GM18951 (cell line): ENCODE measurements at regions not wholly inside any gene's neighbourhood (a gene's known extent, or its start where the extent isn't known, plus 50 kb on each side); places are given as distances from the start of the nearest gene placed in this dataset.

ENCODE experiments used
- POLR2A ChIP-seq: IDR thresholded peaks from 4 replicates; pipeline ENCODE4 v1.6.1; 2011; ENCODE audit warnings: mild to moderate bottlenecking; ENCODE audit not compliant: insufficient read length, insufficient read depth; ENCODE audit errors: extremely low read depth
- in situ Hi-C: fragments of 300-500 bp; cut with MboI; formaldehyde crosslinking; loops from one replicate; pipeline ENCODE4 v1.12.0; 2022; ENCODE audit warnings: low sequenced_read_pairs, mixed read lengths, inconsistent platforms; ENCODE audit not compliant: unreplicated experiment

DNA sequence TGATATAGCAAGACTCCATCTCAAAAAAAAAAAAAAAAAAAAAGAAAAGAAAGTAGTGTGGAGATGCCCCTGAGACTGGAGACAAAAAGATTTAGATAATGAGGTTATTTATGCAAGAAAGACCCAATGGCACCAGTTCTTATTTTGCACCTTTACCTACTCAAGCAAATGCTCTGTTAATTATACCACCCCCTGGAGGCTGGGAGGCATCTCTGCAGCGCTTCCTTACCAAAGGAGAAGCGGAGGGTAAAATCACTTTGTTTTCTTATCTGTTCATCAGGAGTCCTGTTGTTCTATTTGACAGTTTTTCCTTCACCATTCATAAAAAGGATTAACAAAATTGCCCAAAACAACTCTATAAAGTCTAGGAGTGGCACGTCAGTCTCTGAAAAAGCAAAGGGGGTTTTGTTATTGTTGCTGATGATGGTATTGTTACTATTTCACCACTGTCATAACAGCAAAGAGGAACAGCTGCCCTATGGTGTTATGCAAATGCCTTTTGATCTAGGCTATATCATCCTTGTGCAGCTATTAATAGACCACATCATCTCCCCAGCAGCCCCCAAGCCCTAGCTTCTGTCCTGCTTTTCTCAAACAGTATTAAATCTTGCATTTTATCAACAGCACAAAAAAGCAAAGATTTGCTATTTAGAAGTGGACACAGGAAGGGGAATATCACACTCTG lies 174.0 kb downstream of the PALM2AKAP2 start:
- TF ChIP-seq POLR2A: no peak
- in situ Hi-C loops: no loop called here

GRCh38 chr9:109956717-109957440 lies 176.9 kb downstream of the PALM2AKAP2 start:
- in situ Hi-C loops: no loop called here
- TF ChIP-seq POLR2A: no peak

DNA sequence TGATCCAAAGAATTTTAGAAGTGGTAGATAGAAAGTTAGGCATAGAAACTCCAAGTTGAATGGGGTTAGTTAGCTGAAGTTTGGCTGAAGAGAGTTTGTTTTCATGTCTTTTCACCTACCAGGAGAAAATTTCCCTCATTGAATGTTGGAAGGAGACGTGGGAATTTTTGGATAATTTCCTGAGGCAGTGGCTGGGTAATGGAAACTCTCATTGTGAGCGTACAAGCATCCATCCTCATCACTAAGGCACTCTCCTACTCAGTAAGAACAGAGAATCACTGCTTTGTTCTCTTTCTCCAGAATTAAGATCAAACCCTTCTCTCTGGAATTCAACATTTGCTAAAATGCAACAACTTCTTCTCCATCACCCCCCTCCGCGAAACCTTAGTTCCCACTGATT lies 179.7 kb downstream of the PALM2AKAP2 start:
- no peak for TF ChIP-seq POLR2A
- in situ Hi-C loops: no loop called here

DNA sequence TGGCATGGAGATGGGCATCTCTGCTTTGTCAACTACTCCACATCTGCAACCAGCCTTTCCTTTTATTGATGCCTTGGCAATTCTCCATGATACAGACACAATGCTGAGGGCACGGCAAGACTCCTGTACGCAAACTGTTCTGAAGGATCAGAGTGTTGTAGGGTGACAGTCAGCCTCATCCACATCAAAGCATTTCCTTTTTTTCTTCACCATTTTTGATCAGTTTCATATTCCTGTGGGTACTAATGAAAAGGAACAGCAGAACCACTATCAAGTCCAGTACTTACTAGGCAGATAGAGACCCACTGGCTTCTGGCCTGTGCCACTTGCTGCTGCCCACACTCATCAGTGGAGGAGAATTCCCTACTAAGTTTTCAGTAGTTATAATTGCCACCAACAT lies 181.6 kb downstream of the PALM2AKAP2 start:
- no peak for TF ChIP-seq POLR2A
- in situ Hi-C loops: no loop called here

GRCh38 chr9:109962215-109962614 lies 182.2 kb downstream of the PALM2AKAP2 start:
- in situ Hi-C loops: no loop called here
- no peak for TF ChIP-seq POLR2A

GRCh38 chr9:109963079-109963478 lies 183.1 kb downstream of the PALM2AKAP2 start:
- in situ Hi-C loops: no loop called here
- TF ChIP-seq POLR2A: no peak

DNA sequence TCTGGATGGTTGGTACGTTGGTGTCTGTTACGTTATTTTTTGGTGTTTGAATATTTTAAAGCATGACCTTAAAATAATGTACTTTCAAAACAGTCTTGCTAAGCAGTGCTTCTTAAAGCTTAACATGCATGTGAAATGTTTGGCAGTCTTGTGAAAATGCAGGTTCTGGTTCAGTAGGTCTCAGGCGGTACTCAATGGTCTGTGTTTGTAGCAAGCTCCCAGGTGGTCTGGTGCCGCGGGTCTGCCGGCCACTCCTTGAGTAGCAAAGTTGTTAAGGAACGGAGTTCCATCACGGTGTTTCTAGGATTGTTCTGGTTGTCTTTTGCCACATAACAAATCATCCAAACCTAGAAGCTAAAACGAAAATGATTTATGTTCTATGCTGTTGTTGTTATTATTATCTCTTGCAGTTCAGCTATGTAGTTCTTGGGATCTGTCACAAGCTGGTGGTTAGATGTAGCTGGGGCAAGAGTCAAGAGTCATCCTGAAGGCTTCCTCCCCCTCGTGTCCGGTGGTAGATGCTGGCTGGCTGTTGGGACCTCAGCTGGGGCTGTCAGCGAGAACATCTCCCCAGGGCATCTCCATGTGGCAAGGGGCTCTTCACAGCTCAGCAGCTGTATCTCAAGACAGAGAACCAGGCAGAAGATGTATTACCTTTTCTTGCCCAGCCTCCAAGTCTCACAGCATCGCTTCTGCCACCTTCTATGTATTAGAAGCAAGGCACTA lies 186.8 kb downstream of the PALM2AKAP2 start:
- no peak for TF ChIP-seq POLR2A
- in situ Hi-C loops: no loop called here

DNA sequence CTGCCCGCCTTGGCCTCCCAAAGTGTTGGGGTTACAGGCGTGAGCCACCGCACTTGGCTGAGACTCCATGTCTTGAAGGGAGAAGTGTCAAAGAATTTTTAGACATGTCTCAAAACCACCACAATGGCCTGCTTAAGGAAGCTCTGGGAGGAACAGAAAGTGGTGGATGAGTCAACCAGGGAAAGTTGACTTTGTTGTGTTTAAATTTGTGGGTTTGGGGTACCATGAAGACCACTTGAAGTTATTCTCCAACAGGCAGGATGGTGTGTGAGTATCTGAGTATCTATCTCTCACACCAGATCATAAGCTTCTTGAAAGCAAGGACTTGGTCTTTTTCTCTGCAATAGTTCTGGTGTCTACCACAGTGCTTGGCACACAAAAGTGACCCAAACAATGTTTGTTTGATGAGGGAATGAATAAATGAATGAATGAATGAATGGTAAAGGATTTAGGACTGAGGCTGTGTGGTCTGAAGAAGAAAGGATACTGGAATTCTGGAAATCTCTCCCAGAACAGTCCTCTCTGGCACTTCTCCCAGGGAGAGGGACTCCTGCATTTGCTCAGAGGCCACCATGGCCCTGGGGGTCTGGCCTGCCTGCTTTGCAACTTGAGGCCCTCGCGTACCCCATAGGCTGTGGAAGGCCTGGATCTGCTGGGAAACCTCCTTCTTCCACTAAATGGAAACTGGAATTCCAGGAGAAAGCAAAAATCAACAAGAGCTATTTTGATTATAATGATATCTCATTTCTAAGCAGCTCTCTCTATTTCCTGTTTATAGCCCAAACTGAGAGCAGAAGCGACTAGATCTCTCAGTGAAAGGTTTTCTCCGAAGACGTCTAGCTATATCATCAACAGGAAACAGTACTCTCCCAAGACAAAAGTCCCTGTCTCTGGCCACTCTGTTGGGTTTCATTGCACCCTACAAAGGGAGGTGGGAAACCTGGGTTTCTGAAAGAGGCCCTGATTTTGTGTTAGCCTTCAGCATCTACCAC lies 187.9 kb downstream of the PALM2AKAP2 start:
- in situ Hi-C loops: no loop called here

DNA sequence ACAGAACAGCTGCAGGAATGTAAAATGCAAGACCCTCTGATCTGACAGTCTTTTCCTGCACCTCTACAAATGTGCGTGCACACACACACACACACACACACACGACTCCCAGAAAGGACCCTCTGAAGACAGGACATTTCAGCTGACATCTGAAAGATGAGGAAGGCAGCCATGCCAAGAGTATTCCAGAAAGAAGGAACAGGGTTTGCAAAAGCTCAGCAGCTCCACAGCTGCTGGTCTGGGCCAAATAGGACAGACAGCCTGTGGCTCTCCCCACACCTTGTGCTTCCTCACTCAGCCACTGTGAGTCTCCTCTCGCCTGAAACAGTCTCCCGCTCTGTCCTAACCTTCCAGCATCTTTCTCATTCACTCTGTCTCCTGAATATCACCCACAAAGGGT lies 189.0 kb downstream of the PALM2AKAP2 start:
- in situ Hi-C loops: no loop called here
- no peak for TF ChIP-seq POLR2A

More for the DNA sequence above, 187.9 kb downstream of the PALM2AKAP2 start:
- TF ChIP-seq POLR2A: no peak

GRCh38 chr9:109969573-109970237 lies 189.7 kb downstream of the PALM2AKAP2 start:
- no peak for TF ChIP-seq POLR2A
- in situ Hi-C loops: no loop called here

DNA sequence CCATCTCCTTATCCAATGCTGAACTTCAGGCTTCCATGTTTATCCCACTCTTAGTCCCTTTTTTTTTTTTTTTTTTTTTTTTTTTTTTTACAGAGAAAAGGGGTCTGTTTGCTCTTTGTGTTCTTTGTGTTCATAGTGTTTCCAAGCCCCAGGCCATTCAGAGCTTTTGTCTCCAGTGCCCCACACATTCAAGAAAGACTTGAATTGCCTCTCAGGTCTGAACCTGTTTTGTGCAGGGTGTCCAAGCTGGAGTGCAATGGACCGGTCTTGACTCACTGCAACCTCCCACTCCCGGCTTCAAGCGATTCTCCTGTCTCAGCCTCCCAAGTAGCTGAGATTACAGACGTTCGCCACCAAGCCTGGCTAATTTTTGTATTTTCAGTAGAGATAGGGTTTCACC lies 191.2 kb downstream of the PALM2AKAP2 start:
- no peak for TF ChIP-seq POLR2A
- in situ Hi-C loops: no loop called here
